ENCODE measurements at regions not wholly inside any gene's neighbourhood (a gene's known extent, or its start where the extent isn't known, plus 50 kb on each side); places are given as distances from the start of the nearest gene placed in this dataset.
"Not testable (repeated sequence)": the region's sequence is repeated elsewhere in the genome, so short reads cannot be mapped to it uniquely, and the experiment has no call there.

- no peak for DNase-seq
These were observed 868.5 kb downstream of the FAT4 start for GRCh38 chr4:126183206-126183605.

GRCh38 chr4:126191536-126191935, 876.8 kb downstream of the FAT4 start:
- DNase-seq: no peak

GRCh38 chr4:126192506-126192905, 877.8 kb downstream of the FAT4 start:
- DNase-seq: no peak

GRCh38 chr4:126201251-126202138, 886.7 kb downstream of the FAT4 start:
- DNase-seq: not testable (repeated sequence)

GRCh38 chr4:126202226-126202625, 887.5 kb downstream of the FAT4 start:
- DNase-seq: no peak

- no peak for DNase-seq
These were observed 893.2 kb downstream of the FAT4 start for GRCh38 chr4:126207910-126208309.

- no peak for DNase-seq
These were observed 894.4 kb downstream of the FAT4 start for GRCh38 chr4:126209147-126209546.

- DNase-seq: no peak
These were observed 899.2 kb downstream of the FAT4 start for GRCh38 chr4:126213996-126214395.

- no peak for DNase-seq
These were observed 901.0 kb downstream of the FAT4 start for GRCh38 chr4:126215759-126216158.

GRCh38 chr4:126216611-126217010, 901.9 kb downstream of the FAT4 start:
- no peak for DNase-seq

GRCh38 chr4:126221282-126221681, 906.5 kb downstream of the FAT4 start:
- no peak for DNase-seq

- DNase-seq: no peak
These were observed 907.1 kb downstream of the FAT4 start for GRCh38 chr4:126221717-126222340.

- no peak for DNase-seq
These were observed 909.1 kb downstream of the FAT4 start for GRCh38 chr4:126223784-126224407.

- no peak for DNase-seq
These were observed 912.7 kb downstream of the FAT4 start for GRCh38 chr4:126227428-126227827.

GRCh38 chr4:126230269-126230668, 915.5 kb downstream of the FAT4 start:
- no peak for DNase-seq

- DNase-seq: no peak
These were observed 918.7 kb downstream of the FAT4 start for GRCh38 chr4:126233483-126233882.

GRCh38 chr4:126238013-126238412, 923.3 kb downstream of the FAT4 start:
- no peak for DNase-seq

GRCh38 chr4:126241634-126242033, 926.9 kb downstream of the FAT4 start:
- no peak for DNase-seq

- DNase-seq: no peak
These were observed 928.1 kb downstream of the FAT4 start for GRCh38 chr4:126242679-126243390.

- no peak for DNase-seq
These were observed 932.7 kb downstream of the FAT4 start for GRCh38 chr4:126247409-126247808.

GRCh38 chr4:126250006-126250405, 935.3 kb downstream of the FAT4 start:
- no peak for DNase-seq

- no peak for DNase-seq
These were observed 936.4 kb downstream of the FAT4 start for GRCh38 chr4:126251169-126251568.

- no peak for DNase-seq
These were observed 947.9 kb downstream of the FAT4 start for GRCh38 chr4:126262665-126263064.

All from NCI-H146 (cell line).